ENCODE measurements at regions not wholly inside any gene's neighbourhood (a gene's known extent, or its start where the extent isn't known, plus 50 kb on each side); places are given as distances from the start of the nearest gene placed in this dataset.

- TF ChIP-seq CTCF (IDR thresholded peaks at IDR 0.05): no peak
- TF ChIP-seq TCF7L2 (IDR thresholded peaks at IDR 0.05; ENCODE audit: low read depth, low read length): no peak
Measured at GRCh38 chr11:41720761-41721160, 261.3 kb upstream of the LRRC4C start.

Measured in Panc1 (cell line).